GM21786 (cell line): ENCODE measurements at regions not wholly inside any gene's neighbourhood (a gene's known extent, or its start where the extent isn't known, plus 50 kb on each side); places are given as distances from the start of the nearest gene placed in this dataset.

ENCODE experiments used
- ATAC-seq: cut with Tn5 transposase; IDR thresholded peaks from one replicate; pipeline ENCODE4 v1.9.1; 2021; ENCODE audit not compliant: unreplicated experiment

- no peak for ATAC-seq
Measured at GRCh38 chr10:130545697-130546096, 409.5 kb downstream of the GLRX3 start.

- ATAC-seq, result no peak
Measured at GRCh38 chr10:130546841-130547240, 410.6 kb downstream of the GLRX3 start.

DNA sequence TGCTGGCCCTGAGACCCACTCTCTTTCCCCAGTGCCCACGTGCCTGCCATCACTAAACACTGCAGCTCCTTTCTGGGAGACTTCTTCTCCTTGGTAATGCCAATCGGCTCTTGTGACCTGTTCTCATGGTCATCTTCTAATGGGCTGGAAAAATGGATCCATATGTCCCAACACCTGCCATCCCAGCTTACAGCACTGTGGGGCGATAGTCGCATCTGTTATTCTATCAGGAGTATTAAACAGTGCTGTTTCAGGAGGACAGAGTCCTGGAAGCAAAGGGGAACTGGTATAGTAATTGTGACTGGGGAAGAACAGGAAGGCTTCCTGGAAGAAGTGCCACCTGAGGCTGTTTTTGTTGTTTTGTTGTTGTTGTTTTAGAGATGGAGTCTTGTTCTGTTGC, 411.2 kb downstream of the GLRX3 start:
- ATAC-seq, result no peak

DNA sequence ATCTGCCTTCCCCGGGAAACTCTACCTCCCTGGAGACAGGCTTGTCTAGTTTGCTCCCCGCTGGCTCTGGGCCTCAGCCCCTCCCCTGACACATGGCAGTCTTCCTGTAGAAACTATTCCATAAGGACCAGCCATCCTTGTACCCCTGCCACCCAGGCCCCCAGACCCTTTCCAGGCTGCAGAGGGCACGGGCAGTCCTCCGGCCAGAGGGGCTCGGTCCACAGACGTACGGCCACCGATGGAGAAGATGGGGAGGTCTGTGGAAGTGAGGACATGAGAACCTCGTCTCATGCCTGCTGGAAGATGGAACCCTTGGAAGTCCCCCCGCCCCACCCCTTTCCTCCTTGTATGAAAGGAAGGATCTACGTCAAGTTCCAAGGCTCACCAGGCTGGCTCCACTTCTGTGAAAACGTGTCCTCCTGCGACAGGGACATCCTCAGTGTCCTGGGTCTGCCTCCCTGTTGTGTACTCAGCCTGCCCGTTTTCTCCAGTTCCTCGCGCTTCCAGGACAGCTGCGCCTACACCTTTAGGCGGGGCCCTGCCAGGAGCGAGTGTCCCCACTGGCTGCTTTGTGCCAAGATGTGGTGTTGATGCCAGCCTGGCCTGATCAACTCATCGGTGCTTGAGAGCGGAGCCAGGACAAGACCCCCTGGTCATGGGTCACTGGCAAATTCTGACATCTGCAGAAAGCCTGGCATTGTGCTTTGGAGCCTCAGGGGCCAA, 414.9 kb downstream of the GLRX3 start:
- no peak for ATAC-seq

GRCh38 chr10:130551676-130552075, 415.5 kb downstream of the GLRX3 start:
- ATAC-seq, result no peak

- no peak for ATAC-seq
Measured at GRCh38 chr10:130553826-130554225, 417.6 kb downstream of the GLRX3 start.

DNA sequence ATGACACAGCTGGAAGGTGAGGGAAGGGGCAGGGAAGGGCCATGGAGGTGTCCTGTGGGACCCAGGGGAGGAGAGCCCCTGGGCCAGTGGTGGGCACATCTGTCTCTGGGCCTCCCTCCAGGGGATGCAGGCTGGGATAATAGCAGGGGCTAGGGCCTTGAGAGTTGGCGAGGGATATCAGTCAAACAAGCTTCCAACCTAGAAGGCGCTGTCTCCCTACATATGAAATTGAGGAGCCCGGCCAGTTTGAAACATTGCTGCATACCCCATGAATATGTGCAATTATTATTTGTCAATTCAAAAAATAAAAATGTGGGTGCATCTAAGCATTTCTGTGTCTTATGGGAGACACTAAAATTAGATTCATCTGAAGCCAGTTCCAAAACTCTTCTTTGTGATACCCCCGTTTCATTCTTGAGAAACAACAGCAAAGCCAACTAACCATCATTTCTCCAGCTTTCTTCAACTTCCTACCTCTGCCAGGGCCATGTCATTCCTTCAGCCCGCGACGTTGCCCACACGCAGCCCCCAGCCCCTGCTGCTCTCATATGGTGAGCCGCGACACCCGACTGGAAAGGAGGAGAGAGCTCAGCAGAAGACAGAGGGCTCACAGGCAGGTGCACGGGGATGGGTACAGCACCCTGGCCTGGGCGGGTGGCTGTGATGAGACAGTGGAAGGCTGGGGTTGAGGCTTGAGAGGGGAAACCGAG, 418.7 kb downstream of the GLRX3 start:
- ATAC-seq, result no peak

DNA sequence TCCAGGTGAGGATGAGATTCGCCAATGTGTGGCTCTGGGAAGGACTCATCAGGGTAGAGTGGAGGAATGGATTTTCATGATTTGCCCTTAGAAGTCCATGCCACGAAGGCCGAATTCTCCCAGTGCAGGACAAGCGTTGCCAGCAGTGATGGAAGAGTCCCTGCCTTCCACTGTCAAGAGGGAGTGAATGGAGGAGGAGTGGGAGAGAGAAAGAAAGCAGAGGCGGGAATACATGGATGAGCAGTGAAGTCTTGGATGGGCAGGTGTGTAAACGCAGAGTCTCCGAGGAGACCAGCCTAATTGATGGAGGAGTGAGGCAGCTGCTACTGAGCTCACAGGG, 419.2 kb downstream of the GLRX3 start:
- ATAC-seq, result no peak

- no peak for ATAC-seq
Measured at GRCh38 chr10:130557181-130557845, 421.1 kb downstream of the GLRX3 start.

GRCh38 chr10:130558746-130559546, 422.8 kb downstream of the GLRX3 start:
- no peak for ATAC-seq

- ATAC-seq, result no peak
Measured at GRCh38 chr10:130559547-130559880, 423.3 kb downstream of the GLRX3 start.

DNA sequence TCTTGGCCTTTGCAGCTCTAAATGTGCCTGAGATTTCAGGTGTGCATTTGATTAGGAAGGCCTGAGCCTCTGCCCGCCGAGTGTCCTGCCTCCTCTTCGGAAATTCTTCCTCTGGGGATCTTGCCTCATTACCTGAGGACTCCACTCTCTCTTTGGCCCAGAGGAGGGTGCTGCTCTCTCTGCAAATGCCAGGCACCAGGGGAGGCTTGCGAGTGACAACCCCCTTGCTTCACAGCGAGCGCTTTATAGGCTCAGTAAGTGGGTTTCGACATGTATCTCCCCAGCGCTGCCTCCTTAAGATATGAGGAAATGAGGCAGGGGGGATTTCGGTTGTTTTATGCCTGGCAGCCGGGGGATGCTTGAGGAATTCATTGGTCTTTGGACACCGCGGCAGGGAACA, 423.9 kb downstream of the GLRX3 start:
- no peak for ATAC-seq

DNA sequence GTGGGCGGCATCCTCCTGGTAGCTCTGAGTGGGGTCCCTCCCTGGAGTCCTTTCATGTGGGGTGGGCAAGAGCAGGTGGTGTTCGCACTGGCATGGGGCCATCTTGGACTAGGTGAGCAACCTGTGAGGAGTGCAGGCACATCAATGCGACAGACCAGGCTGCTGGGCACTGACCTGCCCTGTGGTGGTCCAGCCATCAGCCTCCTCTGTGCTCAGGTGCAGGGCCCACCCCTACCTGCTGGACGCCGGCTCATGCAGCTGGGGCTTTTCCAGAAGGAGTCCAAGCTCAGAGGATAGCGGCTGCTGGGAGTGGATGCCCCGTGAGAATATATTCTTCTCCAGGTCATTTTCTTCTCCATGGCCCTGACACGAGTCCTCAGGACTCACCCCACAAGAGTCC, 424.4 kb downstream of the GLRX3 start:
- ATAC-seq, result no peak

DNA sequence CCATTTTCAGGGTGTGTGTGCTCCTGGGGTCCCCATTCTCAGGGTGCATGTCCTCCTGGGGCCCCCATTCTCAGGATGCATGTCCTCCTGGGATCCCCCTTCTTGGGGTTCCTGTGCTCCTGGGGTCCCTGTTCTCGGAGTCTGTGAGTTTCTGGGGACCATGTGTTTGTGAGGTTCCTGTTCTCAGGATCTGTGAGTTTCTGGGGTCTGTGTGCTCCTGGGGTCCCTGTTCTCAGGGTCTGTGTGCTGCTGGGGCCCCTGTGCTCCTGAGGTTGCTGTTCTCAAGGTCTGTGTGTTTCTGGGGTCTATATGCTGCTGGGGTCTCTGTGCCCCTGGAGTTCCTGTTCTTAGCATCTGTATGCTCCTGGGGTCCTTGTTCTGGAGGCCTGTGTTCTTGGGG, 425.5 kb downstream of the GLRX3 start:
- ATAC-seq, result no peak

- ATAC-seq, result no peak
Measured at GRCh38 chr10:130567011-130567410, 430.8 kb downstream of the GLRX3 start.

DNA sequence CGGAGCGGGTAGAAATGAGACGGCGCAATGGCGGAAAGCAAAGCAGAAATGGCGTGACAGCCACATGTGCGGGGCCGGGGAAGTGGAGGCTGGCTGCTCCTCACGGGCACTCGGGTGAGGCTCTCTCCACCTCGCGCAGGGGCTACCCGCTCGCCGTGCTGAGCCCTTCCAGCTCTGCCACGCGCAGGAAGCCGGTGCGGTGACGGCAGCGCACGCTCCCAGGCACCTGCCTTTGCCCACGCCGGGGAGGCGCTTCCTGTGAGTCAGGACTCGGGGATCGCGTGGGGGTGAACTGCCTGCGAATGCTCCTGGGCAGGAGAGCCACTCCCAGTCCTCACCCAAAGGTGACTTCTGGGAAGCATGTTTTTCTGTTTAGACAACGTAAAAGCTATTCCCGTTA, 431.2 kb downstream of the GLRX3 start:
- no peak for ATAC-seq

- ATAC-seq, result no peak
Measured at GRCh38 chr10:130568246-130568645, 432.1 kb downstream of the GLRX3 start.

DNA sequence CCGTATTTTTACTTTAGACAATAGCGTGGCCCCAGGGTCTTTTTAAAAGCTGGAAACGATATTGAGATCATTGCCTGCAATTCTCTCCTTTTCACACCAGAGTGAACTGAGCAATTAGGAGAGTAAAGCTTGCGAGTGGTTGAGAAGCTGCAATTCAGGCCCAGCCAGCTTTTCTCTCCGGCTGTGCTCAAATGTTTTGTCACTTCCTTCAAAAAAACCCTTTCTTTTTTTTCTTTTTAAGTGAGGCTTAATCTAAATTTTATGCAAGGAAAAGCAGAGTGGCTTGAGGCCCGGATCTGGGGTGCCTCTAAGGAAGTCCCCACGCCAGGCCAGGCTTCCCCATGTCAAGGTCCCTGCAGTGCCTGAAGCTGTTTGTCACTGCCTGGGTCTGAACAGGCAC, 433.9 kb downstream of the GLRX3 start:
- ATAC-seq, result no peak

DNA sequence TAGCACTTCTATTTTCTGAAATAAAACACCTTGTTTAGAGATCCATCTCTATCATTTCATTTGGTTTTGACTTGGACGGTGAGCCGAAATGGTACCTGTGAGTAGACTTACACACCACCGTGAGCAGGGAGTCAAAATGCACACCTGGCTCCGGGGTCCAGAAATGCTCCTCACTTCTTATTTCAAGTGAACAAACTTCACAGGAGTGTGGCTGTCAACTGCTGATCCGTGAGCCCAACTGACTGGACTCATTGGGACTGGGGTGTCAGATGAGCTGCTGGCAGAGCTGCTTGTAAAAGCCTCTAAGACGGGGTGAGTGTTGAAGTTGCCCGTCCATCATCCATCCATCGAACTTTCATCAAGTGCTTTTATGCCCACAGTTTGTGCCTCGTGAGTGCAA, 435.5 kb downstream of the GLRX3 start:
- ATAC-seq, result no peak

DNA sequence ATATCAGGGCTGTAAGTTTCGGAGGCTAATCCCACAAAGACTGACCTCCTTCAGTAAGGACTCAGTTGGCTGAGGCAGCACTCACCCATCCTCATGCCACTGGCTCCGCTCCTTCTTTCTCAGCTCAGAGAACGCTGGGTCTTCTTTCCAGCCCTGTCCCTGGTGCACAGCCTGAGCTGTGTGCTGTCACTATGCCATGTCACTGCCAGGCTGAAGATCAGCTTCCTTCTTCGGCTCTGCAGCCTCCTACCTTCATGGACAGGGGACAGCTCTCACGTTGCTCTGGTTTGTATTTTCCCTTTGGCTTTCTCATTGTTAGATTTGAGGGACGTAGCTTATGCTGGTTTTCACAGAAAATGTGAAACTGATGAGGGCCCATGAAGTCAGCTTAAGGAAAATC, 437.3 kb downstream of the GLRX3 start:
- no peak for ATAC-seq

DNA sequence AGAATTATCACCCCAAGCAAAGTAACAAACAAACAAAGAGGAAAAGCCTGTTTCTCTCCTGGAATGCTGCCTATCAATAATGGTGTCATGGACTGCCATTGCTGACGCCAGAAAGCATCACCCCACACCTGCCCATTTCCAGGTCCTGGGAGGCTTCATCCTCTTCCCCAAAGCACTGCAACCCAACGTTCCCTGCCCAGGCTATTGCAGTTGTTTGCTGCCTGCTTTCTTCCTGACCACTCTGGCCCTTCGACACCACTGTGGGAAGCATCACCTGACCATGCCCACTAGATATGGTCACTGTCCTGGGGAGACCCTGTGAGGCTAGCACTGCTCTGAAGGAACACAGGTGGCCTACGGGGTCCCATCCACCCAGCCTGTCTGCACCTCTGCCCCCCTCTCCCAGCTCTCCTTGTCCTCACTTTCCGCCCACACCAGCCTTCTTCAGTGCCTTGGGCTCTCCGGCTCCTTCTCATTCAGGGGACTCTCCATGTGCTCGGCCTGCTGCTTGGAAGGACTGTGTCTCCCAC, 439.6 kb downstream of the GLRX3 start:
- no peak for ATAC-seq
